ENCODE measurements at regions not wholly inside any gene's neighbourhood (a gene's known extent, or its start where the extent isn't known, plus 50 kb on each side); places are given as distances from the start of the nearest gene placed in this dataset.
A peak's percentile ranks its signal among the peaks of the same experiment; 100 is the strongest.
"Not testable (repeated sequence)": the region's sequence is repeated elsewhere in the genome, so short reads cannot be mapped to it uniquely, and the experiment has no call there.

- DNase-seq (ENCODE audit: low spot score) = no peak
- intact Hi-C loops (cut with DNase I) = no loop called here
Observed at GRCh38 chr2:3117650-3118216, 259.9 kb downstream of the EIPR1 start.

- no peak for DNase-seq (ENCODE audit: low spot score)
- intact Hi-C loops (cut with DNase I) = no loop called here
Observed at GRCh38 chr2:3116371-3116770, 261.2 kb downstream of the EIPR1 start.

- no peak for DNase-seq (ENCODE audit: low spot score)
- intact Hi-C loops (cut with DNase I) = no loop called here
Observed at GRCh38 chr2:3115301-3116042, 262.1 kb downstream of the EIPR1 start.

- intact Hi-C loops (cut with DNase I) = no loop called here
- peak; percentile 76 for DNase-seq (ENCODE audit: low spot score)
Observed at GRCh38 chr2:3114406-3115185, 263.0 kb downstream of the EIPR1 start.

GRCh38 chr2:3113769-3114168 lies 263.8 kb downstream of the EIPR1 start:
- peak; percentile 46 for DNase-seq (ENCODE audit: low spot score)
- intact Hi-C loops (cut with DNase I) = no loop called here

GRCh38 chr2:3113122-3113521 lies 264.5 kb downstream of the EIPR1 start:
- DNase-seq (ENCODE audit: low spot score) = peak; percentile 37
- intact Hi-C loops (cut with DNase I) = no loop called here

GRCh38 chr2:3112553-3112952 lies 265.1 kb downstream of the EIPR1 start:
- intact Hi-C loops (cut with DNase I) = no loop called here
- DNase-seq (ENCODE audit: low spot score) = no peak

- intact Hi-C loops (cut with DNase I) = no loop called here
- DNase-seq (ENCODE audit: low spot score) = no peak
Observed at GRCh38 chr2:3112131-3112530, 265.5 kb downstream of the EIPR1 start.

GRCh38 chr2:3110994-3111666 lies 266.5 kb downstream of the EIPR1 start:
- DNase-seq (ENCODE audit: low spot score) = peak; percentile 43
- intact Hi-C loops (cut with DNase I) = no loop called here

- DNase-seq (ENCODE audit: low spot score) = no peak
- intact Hi-C loops (cut with DNase I) = no loop called here
Observed at GRCh38 chr2:3110555-3110954, 267.1 kb downstream of the EIPR1 start.

- intact Hi-C loops (cut with DNase I) = no loop called here
- DNase-seq (ENCODE audit: low spot score) = peak; percentile 52
Observed at GRCh38 chr2:3108710-3109702, 268.6 kb downstream of the EIPR1 start.

GRCh38 chr2:3108105-3108504 lies 269.5 kb downstream of the EIPR1 start:
- intact Hi-C loops (cut with DNase I) = no loop called here
- DNase-seq (ENCODE audit: low spot score) = peak; percentile 37

- intact Hi-C loops (cut with DNase I) = no loop called here
- peak; percentile 51 for DNase-seq (ENCODE audit: low spot score)
Observed at GRCh38 chr2:3107567-3107966, 270.1 kb downstream of the EIPR1 start.

GRCh38 chr2:3105814-3106569 lies 271.6 kb downstream of the EIPR1 start:
- intact Hi-C loops (cut with DNase I) = no loop called here
- peak; percentile 47 for DNase-seq (ENCODE audit: low spot score)

- DNase-seq (ENCODE audit: low spot score); intact Hi-C loops (cut with DNase I): not testable (repeated sequence)
Observed at GRCh38 chr2:3104958-3105813, 272.4 kb downstream of the EIPR1 start.

GRCh38 chr2:3104261-3104660 lies 273.4 kb downstream of the EIPR1 start:
- intact Hi-C loops (cut with DNase I) = no loop called here
- peak; percentile 51 for DNase-seq (ENCODE audit: low spot score)

- intact Hi-C loops (cut with DNase I) = no loop called here
Observed at GRCh38 chr2:3102922-3103569, 274.6 kb downstream of the EIPR1 start.

More at GRCh38 chr2:3102922-3103569, 274.6 kb downstream of the EIPR1 start:
- peak; percentile 55 for DNase-seq (ENCODE audit: low spot score)
